Osteocyte (in vitro differentiated cells): ENCODE measurements at regions not wholly inside any gene's neighbourhood (a gene's known extent, or its start where the extent isn't known, plus 50 kb on each side); places are given as distances from the start of the nearest gene placed in this dataset.
"Not testable (repeated sequence)": the region's sequence is repeated elsewhere in the genome, so short reads cannot be mapped to it uniquely, and the experiment has no call there.

Experiments
- DNase-seq: peaks from one replicate; pipeline ENCODE4 v3.0.0; 2021; ENCODE audit warnings: mixed read lengths; ENCODE audit not compliant: unreplicated experiment; ENCODE audit errors: extremely low spot score
- H3K27ac Mint-ChIP-seq: one replicate; pipeline ENCODE4 v1.8.0; 2021; ENCODE audit warnings: mild to moderate bottlenecking, mixed read lengths; ENCODE audit not compliant: unreplicated experiment
- H3K27me3 Mint-ChIP-seq: one replicate; pipeline ENCODE4 v1.8.0; 2021; ENCODE audit warnings: mixed read lengths; ENCODE audit not compliant: unreplicated experiment
- H3K36me3 Mint-ChIP-seq: one replicate; pipeline ENCODE4 v1.8.0; 2021; ENCODE audit warnings: mixed read lengths; ENCODE audit not compliant: unreplicated experiment
- H3K4me1 Mint-ChIP-seq: one replicate; pipeline ENCODE4 v1.8.0; 2021; ENCODE audit warnings: mixed read lengths; ENCODE audit not compliant: unreplicated experiment
- H3K4me3 Mint-ChIP-seq: one replicate; pipeline ENCODE4 v1.8.0; 2021; ENCODE audit warnings: mild to moderate bottlenecking, moderate library complexity, mixed read lengths; ENCODE audit not compliant: unreplicated experiment
- H3K9me3 Mint-ChIP-seq: one replicate; pipeline ENCODE4 v1.8.0; 2021; ENCODE audit warnings: mixed read lengths; ENCODE audit not compliant: unreplicated experiment
- CTCF ChIP-seq: fragments of 200-600 bp; sonication (generic); IDR thresholded peaks from 2 replicates; pipeline ENCODE4 v1.5.0; 2021; ENCODE audit warnings: antibody characterized with exemption, mild to moderate bottlenecking, moderate library complexity

GRCh38 chr1:169046671-169047070 is 59.8 kb upstream of the ATP1B1 start:
- no peak for TF ChIP-seq CTCF
- no peak for DNase-seq
- H3K36me3 Mint-ChIP-seq: no peaks in the 10 kb centered on the region
- no peak overlapping the region for H3K27ac Mint-ChIP-seq
- H3K27me3 Mint-ChIP-seq: peaks cover 5% of the 10 kb centered on the region
- no peak overlapping the region for H3K4me3 Mint-ChIP-seq
- no peaks in the 10 kb centered on the region for H3K4me1 Mint-ChIP-seq
- no peaks in the 10 kb centered on the region for H3K9me3 Mint-ChIP-seq

- peaks cover 2% of the 10 kb centered on the region for H3K27me3 Mint-ChIP-seq
- no peaks in the 10 kb centered on the region for H3K9me3 Mint-ChIP-seq
- no peak for TF ChIP-seq CTCF
- no peak overlapping the region for H3K27ac Mint-ChIP-seq
- no peak for DNase-seq
- no peak overlapping the region for H3K4me3 Mint-ChIP-seq
- H3K4me1 Mint-ChIP-seq: no peaks in the 10 kb centered on the region
- H3K36me3 Mint-ChIP-seq: no peaks in the 10 kb centered on the region
Observed at GRCh38 chr1:169047074-169047473, 59.4 kb upstream of the ATP1B1 start.

DNA sequence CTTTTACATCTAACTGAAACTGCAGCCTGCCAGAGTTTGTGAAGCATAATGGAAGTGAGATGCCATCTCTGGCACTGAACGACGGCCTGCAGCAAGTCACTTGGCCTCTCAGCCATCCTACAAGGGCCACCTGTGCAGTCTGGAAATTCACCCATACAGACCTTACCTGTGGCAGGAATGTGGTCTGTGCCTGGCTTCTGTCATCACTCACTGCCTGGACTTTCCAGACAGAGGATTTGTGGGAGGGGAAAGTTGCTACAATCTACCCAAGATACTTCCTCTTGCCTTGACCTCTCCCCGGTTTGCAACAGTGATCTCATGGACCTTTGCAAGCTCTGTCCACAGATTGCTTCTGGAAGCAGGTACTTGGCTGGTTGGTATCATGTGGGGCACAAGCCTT is 58.4 kb upstream of the ATP1B1 start:
- Mint-ChIP-seq H3K4me1 (no peaks in the 10 kb centered on the region), H3K27me3 (peaks cover 2% of the 10 kb centered on the region), H3K9me3 (no peaks in the 10 kb centered on the region), H3K27ac (no peak overlapping the region), H3K36me3 (no peaks in the 10 kb centered on the region), H3K4me3 (no peak overlapping the region)
- no peak for DNase-seq
- TF ChIP-seq CTCF: no peak

DNA sequence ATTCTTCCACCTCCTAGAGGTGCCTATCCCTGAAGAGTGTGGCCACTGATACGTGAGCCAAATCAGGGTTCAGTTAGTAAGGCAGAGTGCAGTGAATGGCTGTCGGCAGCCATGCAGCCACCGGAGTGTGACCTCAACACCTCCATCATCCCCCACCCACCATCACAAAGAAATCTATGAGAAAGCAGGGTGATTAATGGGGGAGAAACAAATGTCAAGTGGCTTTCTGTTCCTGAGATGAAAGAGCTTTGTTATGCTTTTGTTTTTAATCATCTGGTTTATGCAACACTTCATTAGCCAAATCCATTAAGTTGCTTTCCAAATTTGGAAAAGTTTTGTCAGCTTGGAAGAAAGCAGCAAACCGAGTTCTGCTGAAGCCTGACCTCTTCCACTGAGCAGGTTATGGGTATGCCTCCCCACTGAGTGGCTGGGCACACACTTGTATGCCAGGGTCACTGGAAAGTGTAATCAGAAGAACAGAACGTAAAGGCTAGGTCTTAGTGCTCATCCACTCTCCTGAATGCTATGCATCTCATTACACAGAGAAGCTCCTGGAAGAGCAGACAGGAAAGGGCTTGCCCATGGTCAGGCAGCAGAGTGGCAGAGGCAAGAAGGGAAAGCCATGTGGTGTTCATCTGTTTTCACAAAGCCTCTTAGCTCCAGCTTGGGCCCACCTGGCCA is 57.1 kb upstream of the ATP1B1 start:
- DNase-seq: no peak
- no peak for TF ChIP-seq CTCF
- Mint-ChIP-seq H3K36me3 (no peaks in the 10 kb centered on the region), H3K4me1 (no peaks in the 10 kb centered on the region), H3K9me3 (no peaks in the 10 kb centered on the region), H3K4me3 (no peak overlapping the region), H3K27me3 (peaks cover 5% of the 10 kb centered on the region), H3K27ac (no peak overlapping the region)

DNA sequence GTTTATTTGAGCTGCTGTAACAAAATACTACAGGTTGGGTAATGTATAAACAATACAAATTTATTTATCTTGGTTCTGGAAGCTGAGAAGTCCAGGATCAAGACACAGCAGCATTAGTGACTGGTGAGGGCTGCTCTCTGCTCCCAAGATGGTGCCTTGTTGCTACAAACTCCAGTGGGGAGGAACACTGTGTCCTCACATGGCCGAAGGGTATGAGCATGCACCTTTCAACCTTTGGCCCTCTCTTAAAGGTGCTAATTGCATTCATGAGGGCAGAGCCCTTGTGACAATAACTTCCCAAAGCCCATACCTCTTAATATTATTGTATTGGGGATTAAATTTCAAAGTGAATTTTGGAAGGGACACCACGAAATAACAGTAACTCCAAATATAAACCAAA is 55.3 kb upstream of the ATP1B1 start:
- no peak for DNase-seq
- H3K27ac Mint-ChIP-seq: no peak overlapping the region
- H3K36me3 Mint-ChIP-seq: no peaks in the 10 kb centered on the region
- TF ChIP-seq CTCF: no peak
- H3K27me3 Mint-ChIP-seq: peaks cover 12% of the 10 kb centered on the region
- no peaks in the 10 kb centered on the region for H3K9me3 Mint-ChIP-seq
- no peaks in the 10 kb centered on the region for H3K4me1 Mint-ChIP-seq
- no peak overlapping the region for H3K4me3 Mint-ChIP-seq

- H3K36me3 Mint-ChIP-seq, H3K27ac Mint-ChIP-seq, H3K4me1 Mint-ChIP-seq, DNase-seq, H3K4me3 Mint-ChIP-seq, H3K9me3 Mint-ChIP-seq: not testable (repeated sequence)
- peaks cover 13% of the 10 kb centered on the region for H3K27me3 Mint-ChIP-seq
Observed at GRCh38 chr1:169052171-169052570, 54.3 kb upstream of the ATP1B1 start.
